HG03103 (cell line): ENCODE measurements at regions not wholly inside any gene's neighbourhood (a gene's known extent, or its start where the extent isn't known, plus 50 kb on each side); places are given as distances from the start of the nearest gene placed in this dataset.

Experiments
- ATAC-seq: cut with Tn5 transposase; IDR thresholded peaks from one replicate; pipeline ENCODE4 v1.9.1; 2021; ENCODE audit warnings: low read depth; ENCODE audit not compliant: unreplicated experiment

DNA sequence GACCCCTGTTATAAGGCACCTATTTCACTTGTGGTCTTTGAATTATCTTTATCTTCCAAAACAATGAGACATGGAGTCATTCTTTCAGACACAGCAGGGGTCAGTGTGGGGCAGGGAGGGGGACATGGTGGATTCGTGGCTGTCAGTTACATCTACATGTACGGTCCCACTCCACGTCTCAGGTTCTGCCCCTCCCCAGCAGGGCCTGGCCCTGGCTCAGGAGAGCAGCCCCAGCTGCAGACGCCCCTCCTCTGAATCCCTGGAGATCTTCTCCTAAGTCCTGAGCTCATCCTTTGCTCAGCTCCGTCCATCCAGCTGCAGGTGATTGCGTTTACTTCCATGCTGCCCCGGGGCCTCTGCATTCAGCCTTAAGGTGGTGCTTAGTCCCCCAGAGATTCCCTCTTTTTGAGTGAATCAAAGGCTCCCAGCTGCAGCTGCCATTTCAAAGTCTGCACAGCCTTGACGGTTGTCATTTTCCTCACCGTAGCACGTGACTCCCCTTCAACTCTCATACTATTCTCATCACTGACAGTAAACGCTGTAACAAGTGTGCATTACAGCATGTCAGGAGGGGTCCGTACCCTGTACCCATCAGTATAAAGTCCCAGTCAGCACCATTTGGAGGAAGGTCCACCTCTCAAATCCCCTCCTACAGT is 113.4 kb upstream of the TCERG1L start:
- ATAC-seq: no peak

- no peak for ATAC-seq
These were observed 114.4 kb upstream of the TCERG1L start for GRCh38 chr10:131425752-131426533.

GRCh38 chr10:131426534-131426898 is 115.0 kb upstream of the TCERG1L start:
- no peak for ATAC-seq

GRCh38 chr10:131427281-131427680 is 115.8 kb upstream of the TCERG1L start:
- no peak for ATAC-seq

GRCh38 chr10:131427901-131428300 is 116.4 kb upstream of the TCERG1L start:
- ATAC-seq: no peak

- ATAC-seq: no peak
These were observed 117.6 kb upstream of the TCERG1L start for GRCh38 chr10:131429141-131429540.

DNA sequence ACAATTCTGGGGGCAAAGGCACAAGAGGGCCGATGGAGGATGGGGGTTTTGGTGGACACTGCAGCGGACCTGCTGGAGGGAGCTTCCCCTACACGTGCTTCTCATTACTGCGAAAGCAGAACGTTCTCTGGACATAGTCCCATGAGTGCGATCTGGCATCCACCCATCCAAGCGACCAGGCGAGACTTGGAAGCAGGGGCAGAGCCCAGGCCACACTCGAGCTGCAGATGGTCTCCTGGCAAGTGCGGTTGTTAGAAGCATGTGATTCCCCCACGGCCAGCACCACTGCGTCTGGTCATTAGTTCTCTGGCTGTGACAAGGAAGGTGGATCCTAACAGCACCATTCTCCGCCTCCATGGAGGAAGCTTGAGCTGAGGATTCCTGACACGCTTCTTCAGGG is 118.4 kb upstream of the TCERG1L start:
- no peak for ATAC-seq

DNA sequence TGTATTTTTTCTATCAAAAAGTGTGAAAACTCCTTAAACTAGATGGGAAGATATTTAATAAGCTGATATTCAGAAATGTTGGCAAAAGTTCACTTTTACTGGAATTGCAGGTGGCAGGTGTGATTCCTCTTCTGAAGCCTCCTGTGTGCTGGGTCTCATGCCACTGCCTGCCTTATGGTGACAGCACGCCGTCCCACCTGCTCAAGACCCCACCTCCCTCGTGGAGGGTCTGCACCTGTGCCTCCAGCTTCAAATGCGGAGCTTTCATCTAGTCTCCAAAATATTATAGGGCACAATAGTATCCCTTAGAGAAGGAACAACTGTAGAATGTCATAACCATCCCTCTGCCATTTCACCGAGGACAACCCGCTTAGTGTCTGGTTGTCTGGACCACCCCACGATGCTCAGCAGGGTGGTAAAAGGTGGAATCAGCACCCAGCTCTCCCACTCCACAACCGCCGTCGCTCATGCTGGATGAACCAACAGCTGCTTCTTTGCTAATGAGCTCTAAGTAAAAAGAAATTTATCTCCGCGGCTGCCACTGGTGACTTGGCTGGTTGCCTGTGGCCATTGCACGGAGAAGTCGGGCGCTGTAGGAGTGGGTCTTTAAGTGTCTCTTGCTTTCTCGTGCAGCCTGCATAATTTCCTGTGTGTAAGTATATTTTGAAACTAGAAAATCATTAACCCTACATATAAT is 119.3 kb upstream of the TCERG1L start:
- no peak for ATAC-seq

- ATAC-seq: no peak
These were observed 120.0 kb upstream of the TCERG1L start for GRCh38 chr10:131431533-131431932.

- ATAC-seq: no peak
These were observed 120.6 kb upstream of the TCERG1L start for GRCh38 chr10:131431978-131432690.

GRCh38 chr10:131433568-131433967 is 122.0 kb upstream of the TCERG1L start:
- ATAC-seq: no peak

- no peak for ATAC-seq
These were observed 123.7 kb upstream of the TCERG1L start for GRCh38 chr10:131435232-131435631.

- ATAC-seq: no peak
These were observed 124.4 kb upstream of the TCERG1L start for GRCh38 chr10:131435760-131436457.

- ATAC-seq: no peak
These were observed 124.9 kb upstream of the TCERG1L start for GRCh38 chr10:131436458-131436857.

GRCh38 chr10:131437556-131438475 is 126.3 kb upstream of the TCERG1L start:
- no peak for ATAC-seq

- ATAC-seq: no peak
These were observed 127.1 kb upstream of the TCERG1L start for GRCh38 chr10:131438665-131439064.

DNA sequence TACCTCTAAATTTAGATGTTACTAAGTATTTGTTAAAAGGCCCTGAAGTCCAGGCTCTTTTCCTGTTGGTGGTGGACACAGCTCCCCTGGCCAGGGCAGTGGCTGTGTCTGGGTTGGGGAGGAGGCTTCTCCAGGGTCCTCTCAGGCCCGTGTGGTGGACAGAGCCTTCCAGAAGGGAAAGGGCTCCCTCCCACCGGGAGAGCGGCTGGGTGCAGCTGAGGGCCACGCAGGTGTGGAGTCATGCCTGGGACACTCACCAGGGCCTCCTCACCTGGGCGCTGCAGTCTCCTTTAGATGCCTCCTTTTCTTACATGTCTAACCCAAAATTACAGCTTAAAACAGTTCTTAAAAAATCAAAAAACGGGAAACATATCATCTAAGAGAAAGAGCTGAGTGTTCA is 128.2 kb upstream of the TCERG1L start:
- no peak for ATAC-seq

GRCh38 chr10:131440405-131441360 is 129.2 kb upstream of the TCERG1L start:
- no peak for ATAC-seq
